KOPT-K1 (cell line): ENCODE measurements at regions not wholly inside any gene's neighbourhood (a gene's known extent, or its start where the extent isn't known, plus 50 kb on each side); places are given as distances from the start of the nearest gene placed in this dataset.
A peak's percentile ranks its signal among the peaks of the same experiment; 100 is the strongest.

Experiments used
- H3K27ac ChIP-seq: fragments of 200-600 bp; sonication (generic); 2 replicates; pipeline ENCODE4 v1.5.1; 2016; ENCODE audit warnings: antibody characterized with exemption, mild to moderate bottlenecking, low read depth, low read length; ENCODE audit not compliant: poor library complexity, severe bottlenecking
- H3K36me3 ChIP-seq: fragments of 200-600 bp; sonication (generic); 2 replicates; pipeline ENCODE4 v1.5.1; 2017; ENCODE audit warnings: antibody characterized with exemption, mild to moderate bottlenecking, low read length, moderate library complexity; ENCODE audit not compliant: insufficient read depth
- H3K9me3 ChIP-seq: fragments of 200-600 bp; sonication (generic); 2 replicates; pipeline ENCODE4 v1.5.1; 2017; ENCODE audit warnings: antibody characterized with exemption, low read length, mild to moderate bottlenecking; ENCODE audit not compliant: insufficient read depth, poor library complexity, severe bottlenecking

- Histone ChIP-seq H3K36me3 (no peaks in the 10 kb centered on the region; the same call in 1 of the 2 replicates), H3K27ac (no peak overlapping the region), H3K9me3 (no peaks in the 10 kb centered on the region)
Observed at GRCh38 chr20:60352017-60352416, 393.8 kb downstream of the CDH26 start.

- H3K36me3 ChIP-seq = no peaks in the 10 kb centered on the region; the same call in 1 of the 2 replicates
- no peaks in the 10 kb centered on the region for H3K9me3 ChIP-seq
- H3K27ac ChIP-seq = no peak overlapping the region
Observed at GRCh38 chr20:60352596-60352995, 394.4 kb downstream of the CDH26 start.

GRCh38 chr20:60354024-60354580, 395.9 kb downstream of the CDH26 start:
- no peaks in the 10 kb centered on the region for H3K9me3 ChIP-seq
- H3K36me3 ChIP-seq = no peaks in the 10 kb centered on the region; the same call in 1 of the 2 replicates
- peak overlapping the region; percentile 15 for H3K27ac ChIP-seq

GRCh38 chr20:60358101-60358500, 399.9 kb downstream of the CDH26 start:
- Histone ChIP-seq H3K27ac (no peak overlapping the region), H3K36me3 (no peaks in the 10 kb centered on the region; the same call in 1 of the 2 replicates), H3K9me3 (no peaks in the 10 kb centered on the region)

GRCh38 chr20:60359010-60359409, 400.8 kb downstream of the CDH26 start:
- Histone ChIP-seq H3K27ac (no peak overlapping the region), H3K36me3 (no peaks in the 10 kb centered on the region; the same call in 1 of the 2 replicates)

GRCh38 chr20:60361761-60362395, 403.7 kb downstream of the CDH26 start:
- Histone ChIP-seq H3K36me3 (no peaks in the 10 kb centered on the region; the same call in 1 of the 2 replicates), H3K9me3 (no peaks in the 10 kb centered on the region), H3K27ac (no peak overlapping the region)

More at GRCh38 chr20:60359010-60359409, 400.8 kb downstream of the CDH26 start:
- no peaks in the 10 kb centered on the region for H3K9me3 ChIP-seq

- H3K36me3 ChIP-seq = no peaks in the 10 kb centered on the region
- H3K27ac ChIP-seq = peak overlapping the region; percentile 20
- no peaks in the 10 kb centered on the region for H3K9me3 ChIP-seq
Observed at GRCh38 chr20:60362531-60362930, 404.3 kb downstream of the CDH26 start.

- Histone ChIP-seq H3K9me3 (no peaks in the 10 kb centered on the region), H3K36me3 (no peaks in the 10 kb centered on the region), H3K27ac (no peak overlapping the region)
Observed at GRCh38 chr20:60363698-60364097, 405.5 kb downstream of the CDH26 start.

- no peak overlapping the region for H3K27ac ChIP-seq
- H3K9me3 ChIP-seq = peaks cover 4% of the 10 kb centered on the region
- no peaks in the 10 kb centered on the region for H3K36me3 ChIP-seq
Observed at GRCh38 chr20:60365064-60365666, 406.9 kb downstream of the CDH26 start.

- H3K36me3 ChIP-seq = no peaks in the 10 kb centered on the region
- H3K27ac ChIP-seq = no peak overlapping the region
- H3K9me3 ChIP-seq = peaks cover 4% of the 10 kb centered on the region
Observed at GRCh38 chr20:60365882-60366281, 407.7 kb downstream of the CDH26 start.

GRCh38 chr20:60371384-60371783, 413.2 kb downstream of the CDH26 start:
- Histone ChIP-seq H3K9me3 (peaks cover 4% of the 10 kb centered on the region), H3K27ac (no peak overlapping the region)

GRCh38 chr20:60372275-60372674, 414.1 kb downstream of the CDH26 start:
- H3K27ac ChIP-seq = peak overlapping the region; percentile 30
- peaks cover 4% of the 10 kb centered on the region for H3K9me3 ChIP-seq

More at GRCh38 chr20:60371384-60371783, 413.2 kb downstream of the CDH26 start:
- H3K36me3 ChIP-seq = no peaks in the 10 kb centered on the region

GRCh38 chr20:60372822-60373221, 414.6 kb downstream of the CDH26 start:
- Histone ChIP-seq H3K9me3 (peaks cover 4% of the 10 kb centered on the region), H3K36me3 (no peaks in the 10 kb centered on the region), H3K27ac (peak overlapping the region; percentile 30)

More at GRCh38 chr20:60372275-60372674, 414.1 kb downstream of the CDH26 start:
- no peaks in the 10 kb centered on the region for H3K36me3 ChIP-seq

GRCh38 chr20:60378620-60379019, 420.4 kb downstream of the CDH26 start:
- peaks cover 6% of the 10 kb centered on the region for H3K9me3 ChIP-seq
- no peaks in the 10 kb centered on the region for H3K36me3 ChIP-seq
- no peak overlapping the region for H3K27ac ChIP-seq

- Histone ChIP-seq H3K27ac (no peak overlapping the region), H3K36me3 (no peaks in the 10 kb centered on the region), H3K9me3 (peaks cover 6% of the 10 kb centered on the region)
Observed at GRCh38 chr20:60381643-60382400, 423.6 kb downstream of the CDH26 start.
